HFFc6 (cell line): ENCODE measurements at regions not wholly inside any gene's neighbourhood (a gene's known extent, or its start where the extent isn't known, plus 50 kb on each side); places are given as distances from the start of the nearest gene placed in this dataset.

Experiments used
- DNase-seq: peaks from one replicate; pipeline ENCODE4 v3.0.0-alpha.2; 2018
- H3K27ac Mint-ChIP-seq: 2 replicates; pipeline ENCODE4 v1.8.0; 2020; ENCODE audit warnings: mild to moderate bottlenecking, mixed read lengths
- H3K27me3 Mint-ChIP-seq: 2 replicates; pipeline ENCODE4 v1.8.0; 2021; ENCODE audit warnings: mild to moderate bottlenecking, moderate library complexity, mixed read lengths; ENCODE audit not compliant: insufficient read depth
- H3K36me3 Mint-ChIP-seq: 2 replicates; pipeline ENCODE4 v1.8.0; 2021; ENCODE audit warnings: low read depth, mixed read lengths
- H3K4me1 Mint-ChIP-seq: 2 replicates; pipeline ENCODE4 v1.8.0; 2020; ENCODE audit warnings: low read depth, mixed read lengths
- H3K4me3 Mint-ChIP-seq: 2 replicates; pipeline ENCODE4 v1.8.0; 2020; ENCODE audit warnings: mild to moderate bottlenecking, moderate library complexity, mixed read lengths
- H3K9me3 Mint-ChIP-seq: 2 replicates; pipeline ENCODE4 v1.8.0; 2020; ENCODE audit warnings: mild to moderate bottlenecking, mixed read lengths
- TF ChIP-seq, protein P1 (sequence below): fragments of 200-600 bp; sonication (generic); IDR thresholded peaks from 2 replicates; pipeline ENCODE4 v1.5.0; 2021; ENCODE audit warnings: antibody characterized with exemption, mild to moderate bottlenecking

DNA sequence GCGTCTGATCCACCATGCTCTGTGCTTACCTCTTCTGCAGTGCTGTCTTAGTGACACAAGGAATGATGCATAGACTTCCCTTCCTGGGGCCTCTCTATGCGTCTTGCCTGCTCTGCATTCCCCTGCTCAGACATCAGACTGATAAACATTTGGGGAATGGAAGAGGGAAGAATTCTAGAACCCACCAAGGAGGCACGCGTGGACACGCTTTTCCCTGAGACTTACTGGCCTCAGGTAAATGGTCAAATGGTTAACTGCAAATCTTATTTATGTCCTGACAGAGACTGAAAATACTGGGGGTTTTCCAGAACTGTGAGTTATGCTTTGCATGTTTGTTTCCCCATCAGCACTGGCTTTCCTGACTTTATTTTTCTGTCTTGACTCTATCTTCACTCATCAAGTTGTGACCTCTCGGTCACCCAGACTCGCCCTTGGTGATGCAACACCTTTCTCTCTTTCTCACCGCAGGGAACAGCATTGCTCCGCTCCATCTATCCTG, 285.9 kb upstream of the FZD8 start:
- Mint-ChIP-seq H3K9me3 (no peaks in the 10 kb centered on the region), H3K27me3 (peaks cover 28% of the 10 kb centered on the region), H3K4me1 (no peaks in the 10 kb centered on the region), H3K27ac (no peak overlapping the region), H3K4me3 (no peak overlapping the region), H3K36me3 (no peaks in the 10 kb centered on the region)
- TF ChIP-seq, protein P1, sequence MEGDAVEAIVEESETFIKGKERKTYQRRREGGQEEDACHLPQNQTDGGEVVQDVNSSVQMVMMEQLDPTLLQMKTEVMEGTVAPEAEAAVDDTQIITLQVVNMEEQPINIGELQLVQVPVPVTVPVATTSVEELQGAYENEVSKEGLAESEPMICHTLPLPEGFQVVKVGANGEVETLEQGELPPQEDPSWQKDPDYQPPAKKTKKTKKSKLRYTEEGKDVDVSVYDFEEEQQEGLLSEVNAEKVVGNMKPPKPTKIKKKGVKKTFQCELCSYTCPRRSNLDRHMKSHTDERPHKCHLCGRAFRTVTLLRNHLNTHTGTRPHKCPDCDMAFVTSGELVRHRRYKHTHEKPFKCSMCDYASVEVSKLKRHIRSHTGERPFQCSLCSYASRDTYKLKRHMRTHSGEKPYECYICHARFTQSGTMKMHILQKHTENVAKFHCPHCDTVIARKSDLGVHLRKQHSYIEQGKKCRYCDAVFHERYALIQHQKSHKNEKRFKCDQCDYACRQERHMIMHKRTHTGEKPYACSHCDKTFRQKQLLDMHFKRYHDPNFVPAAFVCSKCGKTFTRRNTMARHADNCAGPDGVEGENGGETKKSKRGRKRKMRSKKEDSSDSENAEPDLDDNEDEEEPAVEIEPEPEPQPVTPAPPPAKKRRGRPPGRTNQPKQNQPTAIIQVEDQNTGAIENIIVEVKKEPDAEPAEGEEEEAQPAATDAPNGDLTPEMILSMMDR, result no peak
- no peak for DNase-seq

DNA sequence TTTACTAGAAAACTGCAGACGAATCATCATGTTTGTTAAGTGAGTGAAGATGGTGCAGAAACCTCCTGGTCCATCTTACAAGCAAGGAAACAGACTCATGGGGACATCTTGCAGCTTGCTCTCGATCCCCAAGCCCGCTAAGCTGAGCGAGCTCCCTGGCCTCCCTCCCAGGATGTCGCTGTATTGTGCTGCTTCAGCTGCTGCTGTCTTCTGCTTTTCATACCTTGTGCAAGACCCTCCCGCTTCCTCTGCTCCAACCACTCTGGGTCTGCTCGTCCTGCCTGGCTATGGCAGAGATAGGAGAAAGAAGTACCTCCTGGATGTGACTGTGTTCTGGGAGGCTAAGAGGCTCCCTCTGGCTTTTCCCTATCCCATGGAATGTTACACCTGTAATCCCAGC, 285.2 kb upstream of the FZD8 start:
- no peaks in the 10 kb centered on the region for H3K36me3 Mint-ChIP-seq
- no peak overlapping the region for H3K27ac Mint-ChIP-seq
- peaks cover 28% of the 10 kb centered on the region for H3K27me3 Mint-ChIP-seq
- DNase-seq, result no peak
- TF ChIP-seq, protein P1, result no peak
- H3K4me3 Mint-ChIP-seq, result no peak overlapping the region
- no peaks in the 10 kb centered on the region for H3K9me3 Mint-ChIP-seq
- H3K4me1 Mint-ChIP-seq, result no peaks in the 10 kb centered on the region

DNA sequence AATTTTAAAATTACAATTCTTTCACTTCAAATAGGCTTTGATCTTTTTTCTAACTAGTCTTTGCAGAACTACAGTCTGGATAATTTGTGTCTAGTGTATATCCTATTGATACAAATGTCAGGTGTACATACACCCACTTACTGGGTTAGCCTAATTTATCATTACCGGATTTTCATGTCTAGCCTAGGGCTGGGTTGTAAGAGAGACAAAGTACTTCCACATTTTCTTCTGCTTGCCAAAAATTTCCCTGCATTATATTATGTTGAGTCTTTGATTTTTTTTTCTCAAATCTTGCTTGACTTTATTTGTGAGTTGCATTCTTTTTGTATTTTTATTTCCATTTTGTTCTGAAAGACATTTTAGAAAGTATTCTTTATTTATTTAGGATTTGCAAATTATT, 284.8 kb upstream of the FZD8 start:
- Mint-ChIP-seq H3K9me3 (no peaks in the 10 kb centered on the region), H3K4me1 (no peaks in the 10 kb centered on the region), H3K27me3 (peaks cover 29% of the 10 kb centered on the region), H3K4me3 (no peak overlapping the region), H3K36me3 (no peaks in the 10 kb centered on the region), H3K27ac (no peak overlapping the region)
- TF ChIP-seq, protein P1, result no peak
- no peak for DNase-seq

DNA sequence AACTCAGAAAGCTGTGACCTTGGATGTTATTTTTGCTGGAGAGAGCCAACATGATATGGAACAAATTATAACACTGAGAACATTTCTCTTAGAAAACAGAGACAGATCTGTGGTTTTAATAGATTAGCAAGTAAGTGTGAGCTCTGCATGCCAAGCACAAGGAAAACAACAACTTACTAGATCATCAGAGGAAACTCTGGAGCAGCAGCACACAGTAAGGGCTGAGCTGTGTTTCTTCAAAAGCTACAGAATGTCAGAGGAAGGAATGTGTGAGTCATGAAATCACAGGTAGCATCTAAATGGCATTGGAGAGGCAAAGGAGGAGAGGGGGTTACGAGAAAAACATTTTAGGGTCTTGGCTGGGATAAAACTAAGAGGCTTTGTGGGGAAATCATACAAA, 283.4 kb upstream of the FZD8 start:
- Mint-ChIP-seq H3K27me3 (peaks cover 27% of the 10 kb centered on the region), H3K9me3 (no peaks in the 10 kb centered on the region), H3K27ac (no peak overlapping the region), H3K4me1 (no peaks in the 10 kb centered on the region), H3K4me3 (no peak overlapping the region), H3K36me3 (no peaks in the 10 kb centered on the region)
- DNase-seq, result no peak
- TF ChIP-seq, protein P1, result no peak

DNA sequence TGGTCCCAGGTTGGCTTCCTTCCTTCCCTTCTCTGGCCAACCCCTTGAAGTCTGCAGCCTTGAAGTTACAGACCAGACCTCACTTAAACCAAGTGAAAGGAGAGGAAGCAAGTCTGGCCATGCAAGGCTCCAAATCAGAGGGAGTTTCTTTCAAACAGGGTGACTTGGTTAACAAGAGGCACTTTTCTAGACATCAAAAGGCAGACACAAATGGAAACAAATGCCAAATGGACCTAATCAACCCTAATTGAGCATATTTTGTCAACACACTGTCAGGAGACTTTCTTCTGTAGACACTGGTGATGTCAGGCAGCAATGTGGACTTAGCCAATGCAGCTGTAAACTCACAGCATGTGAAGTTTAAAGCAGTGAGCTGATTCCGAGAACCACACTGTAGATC, 282.7 kb upstream of the FZD8 start:
- H3K36me3 Mint-ChIP-seq, result no peaks in the 10 kb centered on the region
- H3K9me3 Mint-ChIP-seq, result no peaks in the 10 kb centered on the region
- TF ChIP-seq, protein P1, result no peak
- peaks cover 27% of the 10 kb centered on the region for H3K27me3 Mint-ChIP-seq
- H3K27ac Mint-ChIP-seq, result no peak overlapping the region
- H3K4me3 Mint-ChIP-seq, result no peak overlapping the region
- no peak for DNase-seq
- no peaks in the 10 kb centered on the region for H3K4me1 Mint-ChIP-seq
